ENCODE measurements at regions not wholly inside any gene's neighbourhood (a gene's known extent, or its start where the extent isn't known, plus 50 kb on each side); places are given as distances from the start of the nearest gene placed in this dataset.
A peak's percentile ranks its signal among the peaks of the same experiment; 100 is the strongest.

DNA sequence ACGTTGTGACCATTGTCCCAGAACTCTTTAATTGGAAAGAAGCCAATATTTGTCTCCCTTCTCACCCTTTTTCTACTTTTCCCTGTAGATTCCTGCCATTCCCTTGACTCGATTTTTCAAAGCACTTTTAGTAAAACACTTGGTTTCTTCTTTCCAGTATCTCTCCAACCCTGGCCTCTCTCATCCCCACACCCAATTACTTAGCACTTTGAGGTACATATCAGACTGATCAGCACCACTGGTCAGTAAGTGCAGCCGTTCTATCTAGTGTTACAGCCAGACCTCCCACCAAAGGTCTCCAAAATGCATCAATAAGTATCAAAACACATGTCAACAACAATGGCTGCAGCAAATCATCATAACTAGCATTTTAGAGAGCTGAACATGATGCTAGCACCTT, 141.9 kb downstream of the BTG1 start:
- Mint-ChIP-seq H3K4me1 (peaks cover 10 to 79% (median 67%) of the 10 kb centered on the region in 7 donors), H3K27me3 (no peaks in the 10 kb centered on the region), H3K27ac (peak overlapping the region in 8 of 9 donors; percentile 55 to 98 (median 90)), H3K9me3 (peaks cover 6 to 37% (median 15%) of the 10 kb centered on the region in 11 donors), H3K36me3 (peaks cover 8 to 25% (median 14%) of the 10 kb centered on the region in 5 donors), H3K4me3 (peak overlapping the region in 8 of 10 donors; percentile 12 to 74 (median 24))
- Histone ChIP-seq H3K27me3 (ENCODE audit: control insufficient read depth in 2 of 2, insufficient read depth in 2 of 2, low read length in 2 of 2) (no peaks in the 10 kb centered on the region), H3K4me3 (ENCODE audit: low read length) (no peak overlapping the region), H3K9me3 (ENCODE audit: control insufficient read depth in 2 of 3, low read length in 3 of 3) (no peaks in the 10 kb centered on the region), H3K36me3 (ENCODE audit: control insufficient read depth in 2 of 3, insufficient read depth in 3 of 3, low read length in 3 of 3) (no peaks in the 10 kb centered on the region), H3K4me1 (ENCODE audit: control insufficient read depth in 2 of 2, insufficient read depth in 2 of 2, low read length in 2 of 2) (peaks cover 0 to 23% of the 10 kb centered on the region in 2 donors), H3K27ac (ENCODE audit: low read depth, low read length) (no peak overlapping the region)
- DNase-seq, result no peak
- POLR2A ChIA-PET, result interaction anchor here (1.0 to 2.2 kb wide), 9 partner anchors 9 to 142 kb away, joined by 3 to 14 read pairs (median 3); partner anchors contain the start of gene BTG1
- intact Hi-C loops (cut with micrococcal nuclease), result no loop called here
- ATAC-seq, result no peak
- CTCF ChIA-PET, result interaction anchor here (0.9 kb wide), 1 partner anchor 138 kb away, joined by 4 read pairs; no protein-coding TSS in a partner anchor

DNA sequence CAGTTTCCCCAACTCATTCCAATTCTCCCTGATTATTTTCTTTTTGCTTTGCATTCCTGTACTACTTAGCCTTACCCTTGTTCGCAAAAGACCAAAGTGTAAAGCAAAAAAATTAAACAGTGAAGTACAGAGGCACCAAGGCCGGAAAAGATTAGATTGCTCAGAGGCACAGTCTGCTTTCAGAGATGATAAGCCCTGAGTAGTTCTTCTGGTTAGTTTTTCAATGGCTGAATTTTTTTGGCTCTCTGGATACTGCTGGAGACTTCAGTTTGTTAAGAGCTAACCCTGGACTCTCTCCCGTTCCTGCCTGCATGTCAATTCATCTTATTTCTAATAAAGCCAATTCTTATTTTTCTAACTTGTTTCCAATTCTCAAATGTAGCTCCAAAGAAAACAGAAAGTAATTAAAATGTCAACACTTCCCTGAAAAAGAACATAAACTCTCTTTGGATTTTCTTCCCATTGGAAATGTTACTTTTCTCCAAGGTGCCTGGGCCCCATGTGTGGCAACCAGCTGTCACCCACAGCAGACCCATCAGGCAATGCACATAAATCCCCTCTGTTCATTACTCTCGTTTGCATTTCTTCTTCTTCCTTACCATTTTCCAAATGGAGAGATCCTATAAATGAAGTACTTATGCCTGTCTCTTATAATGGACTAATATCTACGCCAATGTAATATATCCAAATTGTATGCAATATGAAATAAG, 142.8 kb downstream of the BTG1 start:
- no peaks in the 10 kb centered on the region for H3K27me3 Mint-ChIP-seq
- POLR2A ChIA-PET, result interaction anchor here (0.7 to 2.2 kb wide), 11 partner anchors 8 to 420 kb away, joined by 3 to 14 read pairs (median 3); partner anchors contain the start of gene BTG1
- Histone ChIP-seq H3K4me1 (ENCODE audit: control insufficient read depth in 2 of 2, insufficient read depth in 2 of 2, low read length in 2 of 2) (peaks cover 0 to 23% of the 10 kb centered on the region in 2 donors), H3K4me3 (ENCODE audit: low read length) (no peak overlapping the region), H3K9me3 (ENCODE audit: control insufficient read depth in 2 of 3, low read length in 3 of 3) (no peaks in the 10 kb centered on the region), H3K27me3 (ENCODE audit: control insufficient read depth in 2 of 2, insufficient read depth in 2 of 2, low read length in 2 of 2) (no peaks in the 10 kb centered on the region), H3K27ac (ENCODE audit: low read depth, low read length) (peak overlapping the region; percentile 60), H3K36me3 (ENCODE audit: control insufficient read depth in 2 of 3, insufficient read depth in 3 of 3, low read length in 3 of 3) (no peaks in the 10 kb centered on the region)
- H3K27ac Mint-ChIP-seq, result peak overlapping the region; percentile 6 to 98 (median 91)
- H3K9me3 Mint-ChIP-seq, result peaks cover 6 to 45% (median 23%) of the 10 kb centered on the region in 11 donors
- H3K4me3 Mint-ChIP-seq, result peak overlapping the region in 9 of 10 donors; percentile 50 to 83 (median 69)
- peaks cover 14 to 81% (median 66%) of the 10 kb centered on the region in 7 donors for H3K4me1 Mint-ChIP-seq
- peaks cover 14 to 32% (median 21%) of the 10 kb centered on the region in 5 donors for H3K36me3 Mint-ChIP-seq
- DNase-seq (peak in 2 of 9 donors; percentile 12 to 17), ATAC-seq (peak; percentile 52)
- intact Hi-C loops (cut with micrococcal nuclease), result loop anchor here in 1 of 2 donors (1.0 kb wide), 3 partner anchors 8 to 27 kb away; no protein-coding TSS in a partner anchor
- CTCF ChIA-PET, result interaction anchor here (0.6 to 0.9 kb wide), 3 partner anchors 13 to 139 kb away, joined by 3 to 4 read pairs (median 3); no protein-coding TSS in a partner anchor

DNA sequence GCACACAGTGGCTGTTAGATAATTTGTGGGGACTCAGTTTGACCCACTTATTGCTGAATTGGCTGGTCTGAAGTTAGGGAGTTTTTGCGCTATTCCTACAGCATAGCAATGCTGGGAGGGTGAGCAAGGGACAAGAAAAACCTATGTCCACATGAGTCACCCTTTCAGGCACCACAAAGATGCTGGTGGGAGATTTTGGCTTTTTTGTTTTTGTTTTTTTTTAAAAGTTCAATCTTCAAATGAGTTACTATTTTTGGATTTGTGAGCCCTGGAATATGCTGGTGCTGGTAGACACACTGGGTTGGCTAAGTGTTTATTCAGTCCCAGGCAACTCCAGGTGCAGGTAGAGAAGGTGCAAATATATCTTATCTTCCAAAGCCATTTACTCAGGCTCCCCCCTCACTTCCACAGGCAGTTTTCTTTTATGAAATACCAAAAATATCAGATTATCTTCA, 143.4 kb downstream of the BTG1 start:
- H3K9me3 Mint-ChIP-seq, result peaks cover 6 to 45% (median 25%) of the 10 kb centered on the region in 11 donors
- intact Hi-C loops (cut with micrococcal nuclease), result loop anchor here in 1 of 2 donors (1.0 kb wide), 3 partner anchors 9 to 28 kb away; no protein-coding TSS in a partner anchor
- no peaks in the 10 kb centered on the region for H3K27me3 ChIP-seq (ENCODE audit: control insufficient read depth in 2 of 2, insufficient read depth in 2 of 2, low read length in 2 of 2)
- H3K27ac Mint-ChIP-seq, result peak overlapping the region in 8 of 9 donors; percentile 84 to 98 (median 92)
- peaks cover 12 to 78% (median 62%) of the 10 kb centered on the region in 7 donors for H3K4me1 Mint-ChIP-seq
- H3K36me3 Mint-ChIP-seq, result peaks cover 14 to 29% (median 22%) of the 10 kb centered on the region in 5 donors
- no peak for ATAC-seq
- peak overlapping the region in 9 of 10 donors; percentile 50 to 83 (median 69) for H3K4me3 Mint-ChIP-seq
- H3K36me3 ChIP-seq (ENCODE audit: control insufficient read depth in 2 of 3, insufficient read depth in 3 of 3, low read length in 3 of 3), result no peaks in the 10 kb centered on the region
- no peak overlapping the region for H3K4me3 ChIP-seq (ENCODE audit: low read length)
- peak overlapping the region; percentile 60 for H3K27ac ChIP-seq (ENCODE audit: low read depth, low read length)
- H3K9me3 ChIP-seq (ENCODE audit: control insufficient read depth in 2 of 3, low read length in 3 of 3), result no peaks in the 10 kb centered on the region
- ChIA-PET POLR2A (interaction anchor here (1.1 to 1.7 kb wide), 5 partner anchors 19 to 143 kb away, joined by 3 to 14 read pairs (median 3); partner anchors contain the start of gene BTG1), CTCF (interaction anchor here (0.9 kb wide), 1 partner anchor 28 kb away, joined by 3 read pairs; no protein-coding TSS in a partner anchor)
- H3K27me3 Mint-ChIP-seq, result no peaks in the 10 kb centered on the region
- no peak for DNase-seq
- H3K4me1 ChIP-seq (ENCODE audit: control insufficient read depth in 2 of 2, insufficient read depth in 2 of 2, low read length in 2 of 2), result peaks cover 0 to 23% of the 10 kb centered on the region in 2 donors

- H3K27ac Mint-ChIP-seq, result peak overlapping the region in 5 of 9 donors; percentile 1 to 74 (median 49)
- peaks cover 10 to 79% (median 64%) of the 10 kb centered on the region in 7 donors for H3K4me1 Mint-ChIP-seq
- intact Hi-C loops (cut with micrococcal nuclease), result no loop called here
- H3K27me3 ChIP-seq (ENCODE audit: control insufficient read depth in 2 of 2, insufficient read depth in 2 of 2, low read length in 2 of 2), result no peaks in the 10 kb centered on the region
- no peak overlapping the region for H3K4me3 ChIP-seq (ENCODE audit: low read length)
- H3K4me1 ChIP-seq (ENCODE audit: control insufficient read depth in 2 of 2, insufficient read depth in 2 of 2, low read length in 2 of 2), result peaks cover 0 to 26% of the 10 kb centered on the region in 2 donors
- ATAC-seq, result no peak
- peak overlapping the region in 2 of 10 donors; percentile 7 to 17 for H3K4me3 Mint-ChIP-seq
- H3K36me3 Mint-ChIP-seq, result peaks cover 11 to 29% (median 25%) of the 10 kb centered on the region in 5 donors
- no peaks in the 10 kb centered on the region for H3K27me3 Mint-ChIP-seq
- no peaks in the 10 kb centered on the region for H3K36me3 ChIP-seq (ENCODE audit: control insufficient read depth in 2 of 3, insufficient read depth in 3 of 3, low read length in 3 of 3)
- no peak for DNase-seq
- no peaks in the 10 kb centered on the region for H3K9me3 ChIP-seq (ENCODE audit: control insufficient read depth in 2 of 3, low read length in 3 of 3)
- no peak overlapping the region for H3K27ac ChIP-seq (ENCODE audit: low read depth, low read length)
- peaks cover 4 to 45% (median 22%) of the 10 kb centered on the region in 11 donors for H3K9me3 Mint-ChIP-seq
- CTCF ChIA-PET, result no interaction called here
- POLR2A ChIA-PET, result interaction anchor here (0.9 to 3.0 kb wide), 4 partner anchors 9 to 143 kb away, joined by 3 to 10 read pairs (median 3); no protein-coding TSS in a partner anchor
These were observed 145.0 kb downstream of the BTG1 start for GRCh38 chr12:92000597-92000996.

- Histone ChIP-seq H3K4me1 (ENCODE audit: control insufficient read depth in 2 of 2, insufficient read depth in 2 of 2, low read length in 2 of 2) (peaks cover 0 to 26% of the 10 kb centered on the region in 2 donors), H3K36me3 (ENCODE audit: control insufficient read depth in 2 of 3, insufficient read depth in 3 of 3, low read length in 3 of 3) (no peaks in the 10 kb centered on the region), H3K9me3 (ENCODE audit: control insufficient read depth in 2 of 3, low read length in 3 of 3) (no peaks in the 10 kb centered on the region), H3K27ac (ENCODE audit: low read depth, low read length) (no peak overlapping the region), H3K27me3 (ENCODE audit: control insufficient read depth in 2 of 2, insufficient read depth in 2 of 2, low read length in 2 of 2) (no peaks in the 10 kb centered on the region), H3K4me3 (ENCODE audit: low read length) (no peak overlapping the region)
- Mint-ChIP-seq H3K27ac (peak overlapping the region in 3 of 9 donors; percentile 2 to 71 (median 51)), H3K27me3 (no peaks in the 10 kb centered on the region), H3K4me1 (peaks cover 10 to 77% (median 63%) of the 10 kb centered on the region in 7 donors), H3K9me3 (peaks cover 4 to 45% (median 22%) of the 10 kb centered on the region in 11 donors), H3K36me3 (peaks cover 11 to 29% (median 25%) of the 10 kb centered on the region in 5 donors), H3K4me3 (no peak overlapping the region)
- DNase-seq, result no peak
- CTCF ChIA-PET, result no interaction called here
- intact Hi-C loops (cut with micrococcal nuclease), result loop anchor here in 1 of 2 donors (10.0 kb wide), 1 partner anchor 615 kb away; no protein-coding TSS in a partner anchor
- no peak for ATAC-seq
- POLR2A ChIA-PET, result interaction anchor here (0.7 to 3.0 kb wide), 3 partner anchors 10 to 143 kb away, joined by 3 to 10 read pairs (median 3); no protein-coding TSS in a partner anchor
These were observed 145.8 kb downstream of the BTG1 start for GRCh38 chr12:91999823-92000222.

DNA sequence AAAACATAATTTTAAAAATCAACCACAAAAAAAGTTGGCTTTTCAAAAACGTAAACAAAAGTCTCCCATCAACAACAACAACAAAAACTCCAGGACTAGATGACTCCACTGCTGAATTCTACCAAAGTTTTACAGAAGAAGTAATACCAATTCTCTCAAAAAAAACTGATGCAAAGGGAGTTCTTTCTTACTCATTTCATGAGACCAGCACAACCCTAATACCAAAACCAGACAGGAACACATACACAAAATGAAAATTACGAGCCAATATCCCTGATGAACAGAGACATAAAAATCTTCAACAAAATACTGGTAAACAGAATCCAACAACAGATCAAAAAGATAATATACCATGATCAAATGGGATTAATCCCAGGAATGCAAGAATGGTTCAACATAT, 147.3 kb downstream of the BTG1 start:
- Mint-ChIP-seq H3K9me3 (peaks cover 4 to 45% (median 22%) of the 10 kb centered on the region in 11 donors), H3K4me3 (peak overlapping the region in 1 of 10 donors; percentile 9), H3K4me1 (peaks cover 10 to 76% (median 60%) of the 10 kb centered on the region in 7 donors), H3K27ac (peak overlapping the region in 4 of 9 donors; percentile 17 to 69 (median 45)), H3K36me3 (peaks cover 13 to 26% (median 22%) of the 10 kb centered on the region in 5 donors), H3K27me3 (no peaks in the 10 kb centered on the region)
- H3K4me1 ChIP-seq (ENCODE audit: control insufficient read depth in 2 of 2, insufficient read depth in 2 of 2, low read length in 2 of 2), result peaks cover 0 to 14% of the 10 kb centered on the region in 2 donors
- no peak overlapping the region for H3K4me3 ChIP-seq (ENCODE audit: low read length)
- ChIA-PET POLR2A (interaction anchor here (0.6 to 16.2 kb wide), 4 partner anchors 11 to 272 kb away, joined by 3 to 225 read pairs (median 8); partner anchors contain the start of gene BTG1), CTCF (no interaction called here)
- no peaks in the 10 kb centered on the region for H3K36me3 ChIP-seq (ENCODE audit: control insufficient read depth in 2 of 3, insufficient read depth in 3 of 3, low read length in 3 of 3)
- H3K27me3 ChIP-seq (ENCODE audit: control insufficient read depth in 2 of 2, insufficient read depth in 2 of 2, low read length in 2 of 2), result no peaks in the 10 kb centered on the region
- intact Hi-C loops (cut with micrococcal nuclease), result loop anchor here in 1 of 2 donors (10.0 kb wide), 1 partner anchor 614 kb away; no protein-coding TSS in a partner anchor
- no peak for DNase-seq
- no peak overlapping the region for H3K27ac ChIP-seq (ENCODE audit: low read depth, low read length)
- no peaks in the 10 kb centered on the region for H3K9me3 ChIP-seq (ENCODE audit: control insufficient read depth in 2 of 3, low read length in 3 of 3)
- ATAC-seq, result no peak
